DND-41 (cell line): ENCODE measurements at regions not wholly inside any gene's neighbourhood (a gene's known extent, or its start where the extent isn't known, plus 50 kb on each side); places are given as distances from the start of the nearest gene placed in this dataset.

Source experiments
- ATAC-seq: fragments of 200-7000 bp; cut with Tn5 transposase; 3 replicates; pipeline ENCODE4 v1.9.1; 2021; ENCODE audit warnings: low read depth; ENCODE audit not compliant: insufficient read depth
- DNase-seq: peaks from one replicate; pipeline ENCODE4 v3.0.0-alpha.2; 2020
- H2AFZ ChIP-seq: 2 replicates; pipeline ENCODE4 v1.6.0; 2012; ENCODE audit warnings: low read depth, low read length
- H3K27ac ChIP-seq: 2 replicates; pipeline ENCODE4 v1.5.1; 2012; ENCODE audit warnings: low read length, inconsistent platforms
- H3K27me3 ChIP-seq: fragments of 200-600 bp; sonication (generic); 2 replicates; pipeline ENCODE4 v1.6.0; 2012; ENCODE audit warnings: low read length, mild to moderate bottlenecking, inconsistent platforms; ENCODE audit not compliant: insufficient read depth, poor library complexity
- H3K36me3 ChIP-seq: 2 replicates; pipeline ENCODE4 v1.5.1; 2012; ENCODE audit warnings: low read length, inconsistent platforms; ENCODE audit not compliant: insufficient read depth
- H3K4me1 ChIP-seq: 2 replicates; pipeline ENCODE4 v1.5.1; 2012; ENCODE audit warnings: mild to moderate bottlenecking, low read length; ENCODE audit not compliant: insufficient read depth
- H3K4me2 ChIP-seq: 2 replicates; pipeline ENCODE4 v1.6.0; 2012; ENCODE audit warnings: mild to moderate bottlenecking, moderate library complexity, low read length, inconsistent platforms; ENCODE audit not compliant: insufficient read depth
- H3K4me3 ChIP-seq, 2 experiments: fragments of 200-600 bp in 1 of 2; shearing (Covaris generic) in 1 of 2; 2 replicates each; pipeline ENCODE4 v1.5.1; 2012 to 2016; ENCODE audit warnings: inconsistent platforms in 2 of 2, low read length in 2 of 2, mild to moderate bottlenecking in 2 of 2, low read depth in 1 of 2, moderate library complexity in 1 of 2
- H3K79me2 ChIP-seq: 2 replicates; pipeline ENCODE4 v1.6.0; 2012; ENCODE audit warnings: low read length, inconsistent platforms; ENCODE audit not compliant: insufficient read depth
- H3K9ac ChIP-seq: 2 replicates; pipeline ENCODE4 v1.6.0; 2012; ENCODE audit warnings: low read depth, mild to moderate bottlenecking, inconsistent platforms, low read length, moderate library complexity
- H3K9me3 ChIP-seq: 2 replicates; pipeline ENCODE4 v1.5.1; 2012; ENCODE audit warnings: low read length, moderate library complexity, mild to moderate bottlenecking, inconsistent platforms; ENCODE audit not compliant: insufficient read depth, severe bottlenecking
- H4K20me1 ChIP-seq: 2 replicates; pipeline ENCODE4 v1.6.0; 2012; ENCODE audit warnings: low read length; ENCODE audit not compliant: insufficient read depth
- CTCF ChIP-seq: IDR thresholded peaks from 2 replicates; pipeline ENCODE4 v1.5.1; 2012; ENCODE audit warnings: borderline replicate concordance, low read length, moderate library complexity, mild to moderate bottlenecking; ENCODE audit not compliant: poor library complexity, severe bottlenecking; ENCODE audit errors: extremely low read depth
- EZH2 ChIP-seq: IDR thresholded peaks from 3 replicates; pipeline ENCODE4 v1.6.1; 2012; ENCODE audit warnings: borderline replicate concordance, low read depth, mild to moderate bottlenecking, moderate library complexity, low read length, inconsistent platforms; ENCODE audit not compliant: severe bottlenecking

DNA sequence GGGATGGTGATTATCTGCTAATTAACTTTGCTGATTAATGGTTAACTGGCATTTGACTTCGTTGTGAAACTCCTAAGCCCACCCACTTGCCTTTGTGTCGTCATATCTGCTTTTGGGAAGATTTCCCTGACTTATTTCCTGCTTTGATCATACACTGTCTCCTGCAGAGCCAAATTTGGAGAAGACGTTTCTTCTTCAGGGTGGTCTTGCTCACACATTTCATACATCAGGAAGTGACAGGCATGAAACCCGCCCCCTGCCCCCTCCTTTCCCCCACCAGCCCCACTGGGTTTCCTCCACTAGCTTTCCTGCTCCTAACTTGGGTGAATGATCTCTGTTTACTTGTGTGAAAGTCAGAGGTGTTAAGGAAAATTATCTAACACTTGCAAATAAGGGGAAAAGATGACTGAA lies 300.1 kb downstream of the TSN start:
- Histone ChIP-seq H3K36me3 (no peaks in the 10 kb centered on the region), H3K27ac (no peak overlapping the region), H4K20me1 (no peaks in the 10 kb centered on the region), H3K4me3 (no peak overlapping the region), H3K4me1 (no peaks in the 10 kb centered on the region), H3K79me2 (no peaks in the 10 kb centered on the region), H3K27me3 (no peaks in the 10 kb centered on the region), H3K4me2 (no peak overlapping the region), H2AFZ (no peak overlapping the region), H3K9me3 (no peaks in the 10 kb centered on the region), H3K9ac (no peak overlapping the region)
- ATAC-seq (no peak), DNase-seq (no peak)
- TF ChIP-seq EZH2 (no peak), CTCF (no peak)

DNA sequence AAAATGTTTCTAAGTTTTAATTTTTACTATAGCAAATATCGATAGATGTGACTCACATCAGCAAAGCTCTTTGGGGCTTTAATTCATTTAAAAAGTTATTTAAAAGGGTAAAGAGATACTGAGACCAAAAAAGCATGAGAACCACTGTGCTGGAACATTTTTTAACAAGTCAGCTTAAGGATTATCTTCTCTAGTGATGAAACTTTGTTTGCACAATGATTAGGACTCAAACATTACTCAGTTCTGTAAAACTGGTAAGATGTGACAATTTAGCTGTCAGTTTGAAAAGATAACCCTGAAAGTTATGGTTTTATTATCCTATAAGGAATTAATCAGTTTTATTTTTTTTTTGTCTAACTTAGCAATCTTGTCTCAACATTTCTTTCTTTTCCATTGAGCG lies 301.4 kb downstream of the TSN start:
- no peak overlapping the region for H3K4me2 ChIP-seq
- no peaks in the 10 kb centered on the region for H3K27me3 ChIP-seq
- H3K9ac ChIP-seq, result no peak overlapping the region
- DNase-seq (no peak), ATAC-seq (no peak)
- no peaks in the 10 kb centered on the region for H3K4me1 ChIP-seq
- TF ChIP-seq CTCF (no peak), EZH2 (no peak)
- no peaks in the 10 kb centered on the region for H3K9me3 ChIP-seq
- H4K20me1 ChIP-seq, result no peaks in the 10 kb centered on the region
- no peak overlapping the region for H2AFZ ChIP-seq
- no peaks in the 10 kb centered on the region for H3K79me2 ChIP-seq
- no peak overlapping the region for H3K27ac ChIP-seq
- H3K4me3 ChIP-seq, result no peak overlapping the region
- H3K36me3 ChIP-seq, result no peaks in the 10 kb centered on the region

DNA sequence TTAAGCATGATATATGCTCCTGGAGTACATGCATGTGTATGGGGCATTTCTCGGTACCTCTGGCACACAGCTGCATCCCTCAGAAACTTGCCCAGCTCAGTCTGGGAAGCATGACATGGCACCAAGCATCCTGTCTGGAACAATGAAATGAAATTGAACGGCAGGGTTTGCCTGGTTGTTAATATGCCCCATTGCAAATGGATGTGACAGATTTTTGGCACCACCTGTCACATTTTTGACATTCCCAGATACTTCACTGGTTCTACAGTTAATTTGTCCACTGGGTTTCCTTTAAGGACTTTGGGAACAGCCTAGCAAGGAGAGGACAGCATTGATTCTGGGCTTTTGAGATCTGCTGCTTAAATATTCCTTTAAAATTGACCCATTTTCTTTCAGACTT lies 305.8 kb downstream of the TSN start:
- no peaks in the 10 kb centered on the region for H3K36me3 ChIP-seq
- H3K27me3 ChIP-seq, result no peaks in the 10 kb centered on the region
- H3K79me2 ChIP-seq, result no peaks in the 10 kb centered on the region
- no peaks in the 10 kb centered on the region for H3K4me1 ChIP-seq
- H3K4me2 ChIP-seq, result no peak overlapping the region
- no peaks in the 10 kb centered on the region for H4K20me1 ChIP-seq
- no peaks in the 10 kb centered on the region for H3K9me3 ChIP-seq
- no peak overlapping the region for H3K4me3 ChIP-seq
- no peak for DNase-seq
- no peak overlapping the region for H2AFZ ChIP-seq
- ATAC-seq, result no peak
- no peak overlapping the region for H3K27ac ChIP-seq
- TF ChIP-seq CTCF, result no peak
- TF ChIP-seq EZH2, result no peak
- no peak overlapping the region for H3K9ac ChIP-seq

DNA sequence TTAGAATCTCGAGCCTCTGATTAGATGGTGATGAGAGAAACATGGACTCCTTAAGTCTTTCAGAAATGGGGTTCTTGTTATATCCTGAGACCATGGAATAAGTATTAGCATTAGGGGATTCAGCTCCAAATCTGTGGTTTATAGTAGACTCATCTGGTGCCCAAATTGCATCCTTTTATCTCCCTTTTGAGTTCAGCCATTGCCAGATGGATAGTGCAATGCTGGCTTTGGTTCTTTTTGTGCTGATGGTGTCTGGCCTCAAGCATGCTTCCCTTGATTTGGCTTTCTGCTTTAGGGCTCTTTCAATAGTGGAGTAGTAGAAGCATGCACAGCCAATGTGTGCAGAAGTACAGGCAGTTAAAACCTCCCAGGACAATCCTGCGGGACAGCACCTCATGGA lies 306.4 kb downstream of the TSN start:
- Histone ChIP-seq H3K27me3 (no peaks in the 10 kb centered on the region), H3K4me2 (no peak overlapping the region), H3K4me1 (no peaks in the 10 kb centered on the region), H4K20me1 (no peaks in the 10 kb centered on the region), H3K36me3 (no peaks in the 10 kb centered on the region), H3K4me3 (no peak overlapping the region), H2AFZ (no peak overlapping the region), H3K27ac (no peak overlapping the region), H3K79me2 (no peaks in the 10 kb centered on the region), H3K9ac (no peak overlapping the region), H3K9me3 (no peaks in the 10 kb centered on the region)
- TF ChIP-seq EZH2, result no peak
- no peak for TF ChIP-seq CTCF
- ATAC-seq (no peak), DNase-seq (no peak)
